AG10803 (cell line): ENCODE measurements at regions not wholly inside any gene's neighbourhood (a gene's known extent, or its start where the extent isn't known, plus 50 kb on each side); places are given as distances from the start of the nearest gene placed in this dataset.

Experiments
- DNase-seq: peaks from one replicate; pipeline ENCODE4 v3.0.0; 2010; ENCODE audit warnings: low read depth
- H3K4me3 ChIP-seq: 2 replicates; pipeline ENCODE4 v1.5.1; 2011; ENCODE audit warnings: mild to moderate bottlenecking, low read length, control low read depth
- CTCF ChIP-seq: conservative IDR thresholded peaks from 2 replicates; pipeline ENCODE4 v1.5.1; 2011; ENCODE audit warnings: mild to moderate bottlenecking, low read length, control low read depth, inconsistent platforms

- H3K4me3 ChIP-seq: no peak overlapping the region
- no peak for DNase-seq
- TF ChIP-seq CTCF: no peak
Observed at GRCh38 chr11:37372667-37373066, 774.6 kb upstream of the RAG2 start.

GRCh38 chr11:37371346-37371970, 773.4 kb upstream of the RAG2 start:
- TF ChIP-seq CTCF: no peak
- DNase-seq: no peak
- H3K4me3 ChIP-seq: no peak overlapping the region

- DNase-seq: no peak
- TF ChIP-seq CTCF: no peak
- H3K4me3 ChIP-seq: no peak overlapping the region
Observed at GRCh38 chr11:37370817-37371216, 772.8 kb upstream of the RAG2 start.

GRCh38 chr11:37364246-37364839, 766.3 kb upstream of the RAG2 start:
- no peak overlapping the region for H3K4me3 ChIP-seq
- no peak for TF ChIP-seq CTCF
- no peak for DNase-seq

- DNase-seq: no peak
- TF ChIP-seq CTCF: no peak
- H3K4me3 ChIP-seq: no peak overlapping the region
Observed at GRCh38 chr11:37353192-37353591, 755.2 kb upstream of the RAG2 start.

GRCh38 chr11:37352485-37352884, 754.4 kb upstream of the RAG2 start:
- DNase-seq: no peak
- no peak for TF ChIP-seq CTCF
- no peak overlapping the region for H3K4me3 ChIP-seq

- no peak for TF ChIP-seq CTCF
- DNase-seq: no peak
- no peak overlapping the region for H3K4me3 ChIP-seq
Observed at GRCh38 chr11:37343290-37343689, 745.3 kb upstream of the RAG2 start.
